GM19372 (cell line): ENCODE measurements at regions not wholly inside any gene's neighbourhood (a gene's known extent, or its start where the extent isn't known, plus 50 kb on each side); places are given as distances from the start of the nearest gene placed in this dataset.
"Not testable (repeated sequence)": the region's sequence is repeated elsewhere in the genome, so short reads cannot be mapped to it uniquely, and the experiment has no call there.

Experiments
- ATAC-seq: cut with Tn5 transposase; IDR thresholded peaks from one replicate; pipeline ENCODE4 v1.9.1; 2021; ENCODE audit warnings: mild to moderate bottlenecking, low read depth, moderate library complexity; ENCODE audit not compliant: unreplicated experiment

DNA sequence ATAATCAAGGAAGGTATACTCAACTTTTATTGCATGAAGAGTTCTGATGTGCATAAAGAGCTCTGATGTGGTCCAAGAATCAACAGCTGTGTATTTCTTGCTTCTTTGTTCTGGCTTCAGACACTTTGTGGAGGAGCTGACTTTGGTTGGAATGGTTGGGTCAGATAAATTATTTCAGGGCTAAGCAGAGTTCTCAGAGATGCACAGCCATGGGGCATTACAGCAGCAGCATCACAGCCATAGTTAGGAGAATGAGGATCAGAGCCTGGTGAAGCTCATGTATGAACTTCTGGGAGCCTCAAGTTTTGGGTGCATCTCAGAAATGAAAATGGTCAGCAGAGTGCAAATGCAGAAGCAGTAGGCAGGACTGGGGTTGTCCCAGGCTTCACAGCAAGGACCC is 267.4 kb upstream of the RUNX1 start:
- no peak for ATAC-seq

DNA sequence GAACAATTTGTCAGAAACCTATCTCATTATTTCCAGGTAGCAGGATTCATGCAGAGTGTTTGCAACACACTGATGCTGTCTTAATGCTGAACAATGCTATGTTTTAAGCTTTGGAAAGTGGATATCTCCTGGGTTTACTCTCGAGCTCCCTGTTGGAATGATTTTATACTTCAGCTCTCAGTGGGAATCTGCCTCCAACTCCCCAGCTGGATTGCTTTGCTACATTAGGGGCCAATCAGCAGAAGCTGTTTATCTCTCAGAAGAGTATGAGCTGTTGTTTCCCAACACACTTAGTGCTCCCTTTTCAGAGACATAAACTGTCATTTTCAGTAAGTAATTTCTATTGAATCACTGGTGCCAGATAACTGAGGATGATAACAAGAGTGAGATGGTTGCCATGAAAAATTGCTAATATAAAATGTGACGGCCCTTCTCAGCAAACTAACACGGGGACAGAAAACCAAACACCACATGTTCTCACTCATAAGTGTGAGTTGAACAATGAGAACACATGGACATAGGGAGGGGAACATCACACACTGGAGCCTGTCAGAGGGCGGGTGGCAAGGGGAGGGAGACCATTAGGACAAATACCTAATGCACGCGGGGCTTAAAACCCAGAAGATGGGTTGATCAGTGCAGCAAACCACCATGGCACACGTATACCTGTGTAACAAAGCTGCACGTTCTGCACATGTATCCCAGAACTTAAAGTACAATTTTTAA is 265.9 kb upstream of the RUNX1 start:
- ATAC-seq: no peak

DNA sequence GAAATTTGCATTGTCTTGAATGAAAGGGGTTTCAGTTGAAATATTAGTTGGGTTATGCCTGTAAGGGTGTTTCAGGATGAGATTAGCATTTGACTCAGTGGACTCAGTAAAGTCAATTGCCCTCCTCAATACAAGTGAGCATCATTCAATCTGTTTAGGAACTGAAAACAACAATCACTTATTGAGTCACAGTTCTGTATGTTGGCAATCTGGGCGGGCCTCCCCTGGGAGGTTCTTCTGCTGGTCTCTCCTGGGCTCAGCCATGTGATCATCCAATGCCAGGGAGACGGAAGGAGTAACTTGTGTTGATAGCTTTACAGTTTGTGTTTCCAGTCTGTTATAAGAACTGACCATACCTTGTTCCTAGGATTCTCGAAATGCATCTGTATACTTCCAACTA is 262.9 kb upstream of the RUNX1 start:
- no peak for ATAC-seq

DNA sequence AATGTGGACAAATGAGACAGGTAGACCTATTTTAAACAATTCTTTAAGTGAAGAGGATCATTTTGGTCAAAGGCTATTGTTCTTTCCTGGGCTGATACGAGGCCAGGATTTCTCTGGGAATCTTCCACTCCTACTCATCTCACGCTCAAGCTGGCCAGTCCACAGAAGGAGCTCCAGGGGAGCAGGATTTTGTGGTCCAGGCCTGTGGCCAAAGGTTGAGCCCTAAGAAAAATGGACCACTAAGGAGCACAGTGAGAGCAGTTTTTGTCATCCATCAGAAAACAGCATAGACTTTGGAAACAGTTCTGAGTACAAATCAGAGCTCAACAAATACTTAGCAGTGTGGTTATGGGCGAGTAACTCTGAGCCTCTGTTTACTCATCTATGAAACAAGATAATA is 260.2 kb upstream of the RUNX1 start:
- ATAC-seq: no peak

DNA sequence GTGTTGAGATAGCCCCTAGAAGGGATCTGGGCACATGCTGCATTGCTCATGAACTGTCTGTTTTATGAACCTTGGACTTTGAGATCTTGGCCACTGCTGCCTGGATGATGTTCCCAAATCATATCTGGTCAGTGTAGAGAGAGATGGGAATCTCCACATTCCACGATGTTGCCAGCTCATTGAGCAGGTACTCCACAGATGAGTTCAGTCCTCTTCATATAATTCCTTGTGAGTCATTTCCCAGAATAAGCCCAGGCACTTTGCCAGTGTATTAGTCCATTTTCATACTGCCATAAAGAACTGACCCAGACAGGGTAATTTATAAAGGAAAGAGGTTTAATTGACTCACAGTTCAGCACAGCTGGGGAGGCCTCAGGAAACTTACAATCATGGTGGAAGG is 254.0 kb upstream of the RUNX1 start:
- no peak for ATAC-seq

DNA sequence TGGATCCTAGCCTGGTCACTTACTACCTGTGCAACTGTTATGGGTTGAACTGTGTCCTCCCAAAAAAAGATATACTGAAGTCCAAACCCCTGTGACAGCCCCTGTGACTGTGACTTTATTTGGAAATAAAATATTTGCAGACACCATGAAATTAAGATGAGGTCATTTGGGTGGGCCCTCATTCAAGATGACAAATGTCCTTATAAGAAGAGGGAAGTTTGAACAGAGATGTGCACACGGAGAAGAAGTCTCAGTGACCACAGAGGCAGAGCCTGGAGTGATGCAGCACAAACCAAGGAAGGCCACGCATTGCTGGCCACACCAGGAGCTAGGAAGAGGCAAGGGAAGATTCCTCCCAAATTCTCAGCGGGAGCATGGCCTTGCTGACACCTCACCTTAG is 249.7 kb upstream of the RUNX1 start:
- no peak for ATAC-seq

DNA sequence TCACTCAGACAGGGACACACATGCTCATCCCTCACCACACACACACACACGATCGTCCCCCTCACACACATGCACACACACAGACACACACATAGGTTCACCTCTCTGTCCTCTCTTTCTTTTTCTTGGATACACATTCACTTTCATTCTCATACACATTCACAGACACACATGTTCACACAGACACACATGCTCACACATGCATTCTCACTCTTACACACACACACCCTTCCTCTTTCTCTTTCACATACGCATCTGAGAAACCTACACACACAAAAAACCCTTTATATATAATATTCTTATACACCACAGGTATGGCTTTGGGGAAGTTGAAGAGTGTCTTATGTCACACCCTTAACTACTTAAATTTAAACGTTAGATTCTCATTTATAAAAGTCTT is 248.6 kb upstream of the RUNX1 start:
- ATAC-seq: no peak

DNA sequence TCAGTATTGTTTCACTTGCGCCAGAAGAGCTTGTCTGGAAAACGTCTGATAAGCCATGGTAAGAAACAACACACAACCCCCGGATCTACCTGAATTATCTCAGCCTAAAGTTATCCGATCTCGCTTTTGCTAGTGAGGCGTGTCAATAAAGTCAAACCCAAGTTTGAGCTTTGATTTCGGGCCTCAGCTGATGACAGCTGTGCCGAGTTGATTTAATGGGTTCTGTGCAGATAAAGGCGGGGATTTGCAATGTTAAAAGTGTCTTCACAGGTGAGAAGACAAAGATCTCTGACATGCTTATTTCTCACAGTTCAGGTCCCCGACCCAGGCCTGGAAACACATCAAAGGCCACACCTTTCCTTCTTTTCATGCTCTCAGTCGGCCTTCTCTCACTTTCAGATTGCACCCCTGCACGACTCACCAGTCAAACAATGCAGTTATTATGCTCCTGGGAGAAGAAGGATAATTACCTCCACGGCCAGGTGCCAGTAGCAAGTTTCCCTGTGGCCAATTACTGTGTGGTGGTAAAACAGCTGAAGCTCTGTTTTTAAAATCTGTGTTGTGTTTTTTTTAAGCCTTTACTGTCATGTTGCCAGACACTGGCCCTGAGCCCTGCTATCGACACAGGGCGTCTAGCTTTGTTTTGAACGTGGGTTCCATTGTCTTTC is 245.3 kb upstream of the RUNX1 start:
- ATAC-seq: no peak

DNA sequence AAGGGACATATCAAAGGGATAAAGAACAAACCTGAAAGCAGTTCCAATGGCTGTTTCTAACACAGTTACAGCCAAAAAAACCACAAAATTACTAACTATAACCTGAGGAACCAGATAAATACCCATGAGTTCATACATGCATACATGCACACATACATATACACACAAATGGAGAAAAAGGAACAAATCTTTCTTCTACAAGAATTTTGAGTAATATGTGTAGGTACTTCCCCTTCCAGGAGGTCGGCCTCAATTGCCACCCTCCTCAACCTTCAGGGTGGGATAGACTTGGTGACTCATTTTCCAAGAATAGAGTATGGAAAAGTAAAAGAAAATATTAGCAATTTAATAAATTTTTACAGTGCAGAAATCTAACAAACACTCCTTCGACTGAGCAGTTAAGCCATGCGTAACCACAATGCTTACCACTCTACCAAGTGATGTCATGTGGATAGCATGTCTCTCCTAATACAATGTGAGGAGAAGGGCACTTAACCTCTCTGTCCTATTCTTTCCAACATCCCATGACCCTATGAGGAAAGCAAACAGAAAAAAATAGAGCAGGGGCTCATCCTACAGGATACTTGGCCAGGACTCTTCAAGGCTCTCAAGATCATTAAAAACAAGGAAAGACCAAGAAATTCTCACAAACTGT is 243.0 kb upstream of the RUNX1 start:
- no peak for ATAC-seq

DNA sequence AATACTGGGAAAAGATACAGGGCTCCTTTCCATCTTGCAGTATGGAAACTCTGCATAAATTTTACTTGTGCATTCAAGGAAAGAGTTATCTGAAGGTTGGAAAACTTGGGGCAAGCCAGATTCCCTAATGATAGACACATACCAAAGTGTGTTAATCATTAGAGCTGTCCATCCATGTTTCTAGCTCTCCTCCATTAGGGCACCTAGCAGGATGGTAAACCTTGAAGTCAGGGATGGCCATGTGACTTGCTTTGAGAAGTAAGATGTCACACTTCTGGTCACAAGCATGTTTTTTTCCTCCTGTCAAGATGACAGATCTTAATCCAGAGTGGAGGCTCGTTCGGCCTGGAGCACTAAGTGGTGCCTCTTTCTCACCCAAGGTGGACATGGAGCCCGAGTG is 241.9 kb upstream of the RUNX1 start:
- ATAC-seq: no peak

DNA sequence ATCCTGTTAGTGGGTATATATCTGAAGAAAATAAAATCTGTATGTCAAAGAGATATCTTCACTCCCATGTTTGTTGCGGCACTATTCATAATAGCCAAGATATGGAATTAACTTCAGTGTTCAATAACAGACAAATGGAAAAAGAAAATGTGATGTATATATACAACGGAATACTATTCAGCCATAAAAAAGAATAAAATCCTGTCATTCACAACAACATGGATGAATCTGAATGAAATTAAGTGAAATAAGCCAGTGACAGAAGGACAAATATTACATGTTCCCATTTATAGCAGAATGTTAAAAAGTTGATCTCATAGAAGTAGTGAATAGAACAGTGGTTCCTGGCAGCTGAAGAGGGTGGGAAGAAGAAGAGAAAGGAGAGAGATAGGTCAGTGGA is 239.1 kb upstream of the RUNX1 start:
- no peak for ATAC-seq

DNA sequence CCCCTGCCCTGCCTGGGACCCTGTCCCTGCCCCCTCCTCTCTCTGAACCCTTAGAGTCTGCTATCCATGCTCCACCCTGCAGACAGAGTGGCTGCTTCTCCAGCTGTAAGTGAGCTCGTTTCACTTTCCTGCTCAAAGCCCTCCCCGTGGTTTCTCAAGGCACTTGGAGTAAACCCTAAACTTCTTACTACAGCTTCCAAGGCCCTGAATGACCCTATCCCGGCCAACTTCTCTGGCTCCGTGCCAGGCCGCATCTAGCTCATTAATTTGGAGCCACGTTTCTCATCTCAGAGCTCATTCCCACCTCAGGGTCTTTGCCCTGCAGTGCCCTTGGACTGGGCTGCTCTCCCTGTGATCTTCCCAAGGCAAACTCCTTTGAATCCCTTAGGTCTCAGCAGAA is 235.1 kb upstream of the RUNX1 start:
- no peak for ATAC-seq

DNA sequence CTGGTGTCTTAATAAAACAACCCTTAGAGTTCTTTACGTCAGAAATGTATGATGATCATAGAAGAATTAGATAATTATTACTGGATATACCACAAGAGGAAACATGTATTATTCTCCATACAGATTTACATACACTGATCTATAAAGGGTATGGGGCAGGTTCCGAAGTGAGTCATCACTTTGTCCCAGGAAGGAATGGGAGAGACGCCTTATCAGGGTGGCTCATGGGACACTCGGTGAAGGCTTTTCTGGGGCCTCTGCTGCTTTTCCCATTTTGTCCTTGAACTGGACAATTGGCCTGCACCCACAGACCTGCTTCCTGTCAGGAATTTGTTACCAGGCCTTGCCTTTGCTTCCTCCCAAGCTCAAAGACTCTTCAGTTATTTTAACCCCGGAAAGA is 233.8 kb upstream of the RUNX1 start:
- no peak for ATAC-seq

DNA sequence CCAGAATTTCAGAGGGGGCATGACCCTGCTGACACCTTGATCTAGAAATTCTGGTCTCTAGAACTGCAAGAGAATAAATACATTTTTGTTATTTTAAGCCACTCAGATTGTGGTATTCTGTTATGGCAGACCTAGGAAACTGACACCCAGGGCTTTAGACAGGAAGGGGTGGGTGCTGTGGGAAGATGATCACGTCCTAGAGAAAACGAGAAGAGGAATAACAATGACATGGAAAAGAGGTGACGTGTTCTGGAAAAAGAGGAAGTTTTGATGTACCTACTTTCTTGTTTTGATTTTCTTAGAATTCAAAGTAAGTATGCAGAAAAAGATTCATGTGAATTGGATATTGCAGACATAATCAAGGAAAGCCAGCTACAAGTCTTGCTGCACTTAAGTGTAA is 232.9 kb upstream of the RUNX1 start:
- no peak for ATAC-seq

DNA sequence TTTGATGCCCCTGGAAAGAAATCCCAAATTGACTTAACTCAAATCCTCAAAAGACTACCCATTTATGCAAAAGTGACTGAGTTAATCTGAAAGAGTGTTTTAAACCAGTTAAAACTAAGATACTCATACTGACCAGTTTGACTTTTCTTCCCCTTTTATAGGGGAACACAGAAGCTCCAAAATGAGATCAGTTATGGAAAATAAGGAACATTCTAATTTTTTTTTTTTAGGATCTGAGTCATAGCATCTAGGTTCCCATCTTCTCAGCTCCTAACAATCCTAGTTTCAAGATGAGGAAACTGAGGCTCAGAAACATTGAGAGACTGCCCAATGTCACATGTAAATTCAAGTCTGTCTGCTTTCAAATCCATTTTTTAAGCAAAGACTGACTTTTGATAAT is 231.1 kb upstream of the RUNX1 start:
- ATAC-seq: no peak

DNA sequence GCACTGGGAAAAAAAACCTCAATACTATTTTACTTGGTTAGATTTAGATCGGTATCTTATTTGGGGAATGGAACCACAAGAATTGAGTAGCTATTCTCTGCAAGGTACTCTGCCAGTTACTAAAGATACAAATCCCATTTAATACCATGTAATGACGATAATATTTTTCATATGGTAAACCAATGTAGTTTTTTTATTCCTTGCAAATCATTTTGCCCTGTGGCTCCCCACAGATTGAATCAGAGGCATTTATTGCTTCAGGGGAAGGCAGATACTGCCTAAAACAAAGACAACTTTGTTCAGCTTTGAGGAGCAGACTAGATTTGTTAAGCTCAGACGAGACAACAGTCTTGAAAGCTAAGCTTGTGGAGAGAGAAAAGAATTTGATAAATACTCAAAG is 226.7 kb upstream of the RUNX1 start:
- no peak for ATAC-seq

DNA sequence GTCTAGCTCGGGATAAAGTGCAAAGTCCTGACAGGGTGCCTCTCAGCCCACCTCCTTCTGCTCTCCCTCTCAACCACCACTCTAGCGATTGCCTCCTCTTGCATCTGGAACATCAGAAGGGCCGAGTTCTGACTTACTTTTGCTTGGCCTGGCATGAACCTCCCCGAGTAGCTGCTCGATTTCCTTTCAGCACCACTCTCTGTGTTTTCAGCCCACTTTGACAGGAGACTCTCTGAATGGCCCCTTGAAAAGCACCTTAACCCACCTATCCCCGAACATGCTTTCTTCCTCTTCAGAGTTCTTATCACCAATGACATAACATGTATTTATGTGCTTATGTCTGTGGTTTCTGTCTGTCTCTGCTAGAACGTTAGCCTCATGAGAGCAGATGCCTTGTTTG is 225.8 kb upstream of the RUNX1 start:
- no peak for ATAC-seq

DNA sequence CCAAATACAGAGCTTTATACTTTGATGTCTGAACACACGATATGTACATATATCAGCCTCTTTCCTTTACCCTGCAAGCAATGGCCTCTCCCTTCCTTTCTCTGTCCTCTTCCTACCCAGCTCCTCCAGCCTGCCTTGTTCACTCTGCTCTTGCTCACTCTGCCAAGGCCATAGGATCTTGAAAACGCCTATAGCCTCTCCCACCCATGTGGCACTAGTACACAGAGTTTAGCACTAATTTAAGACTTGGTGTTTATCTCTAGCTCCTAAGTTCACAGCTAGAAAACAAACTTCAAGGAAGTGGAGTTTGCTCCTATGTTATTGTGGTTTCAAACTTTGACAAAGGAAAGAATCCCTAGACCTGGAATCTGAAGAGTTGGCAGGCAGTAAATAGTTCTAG is 225.0 kb upstream of the RUNX1 start:
- no peak for ATAC-seq

DNA sequence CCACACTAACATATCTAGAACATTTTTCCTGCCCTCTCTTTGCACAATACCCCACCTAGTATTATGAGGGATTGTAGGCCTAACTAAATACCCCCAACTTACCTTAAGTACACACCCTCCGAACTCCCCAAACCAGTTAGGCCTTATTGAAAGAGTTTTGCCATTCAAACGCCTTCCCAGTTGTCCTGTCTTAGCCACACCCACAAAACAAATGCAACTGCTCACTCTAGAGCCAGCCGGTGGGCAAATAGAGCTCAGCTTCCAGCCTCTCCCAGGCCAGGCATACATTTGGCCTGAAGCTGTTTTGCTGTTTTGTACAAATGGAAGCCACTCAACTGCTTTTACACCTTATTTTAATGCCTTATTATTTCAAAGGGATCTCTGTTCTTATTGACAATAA is 224.2 kb upstream of the RUNX1 start:
- no peak for ATAC-seq

DNA sequence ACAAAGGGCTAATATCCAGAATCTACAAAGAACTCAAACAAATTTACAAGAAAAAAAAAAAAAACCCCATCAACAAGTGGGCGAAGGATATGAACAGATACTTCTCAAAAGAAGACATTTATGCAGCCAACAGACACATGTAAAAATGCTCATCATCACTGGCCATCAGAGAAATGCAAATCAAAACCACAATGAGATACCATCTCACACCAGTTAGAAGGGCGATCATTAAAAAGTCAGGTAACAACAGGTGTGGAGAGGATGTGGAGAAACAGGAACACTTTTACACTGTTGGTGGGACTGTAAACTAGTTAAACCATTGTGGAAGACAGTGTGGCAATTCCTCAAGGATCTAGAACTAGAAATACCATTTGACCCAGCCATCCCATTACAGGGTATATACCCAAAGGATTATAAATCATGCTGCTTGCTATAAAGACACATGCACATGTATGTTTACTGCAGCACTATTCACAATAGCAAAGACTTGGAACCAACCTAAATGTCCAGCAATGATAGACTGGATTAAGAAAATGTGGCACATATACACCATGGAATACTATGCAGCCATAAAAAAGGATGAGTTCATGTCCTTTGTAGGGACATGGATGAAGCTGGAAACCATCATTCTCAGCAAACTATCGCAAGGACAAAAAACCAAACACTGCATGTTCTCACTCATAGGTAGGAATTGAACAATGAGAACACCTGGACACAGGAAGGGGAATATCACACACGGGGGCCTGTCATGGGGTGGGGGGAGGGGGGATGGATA is 222.4 kb upstream of the RUNX1 start:
- ATAC-seq: not testable (repeated sequence)

DNA sequence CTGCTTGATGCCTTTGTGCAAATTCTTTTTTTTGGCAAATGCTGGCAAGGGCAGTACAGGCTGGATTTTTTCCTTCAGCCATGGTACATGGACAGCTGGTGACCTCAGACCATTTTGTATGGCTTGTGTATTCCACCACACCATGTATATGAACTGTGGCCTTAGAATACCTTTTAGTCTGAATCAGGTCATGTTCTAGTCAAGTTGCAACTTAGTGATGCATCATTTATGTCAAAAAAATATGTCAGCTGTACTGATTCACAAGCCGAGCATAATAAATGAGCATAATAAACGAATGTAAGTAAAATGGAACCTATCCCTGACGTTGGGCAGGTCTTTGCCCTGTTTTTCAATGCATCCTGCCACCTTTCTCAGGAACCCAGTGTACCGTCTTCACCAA is 219.7 kb upstream of the RUNX1 start:
- ATAC-seq: no peak
